ENCODE measurements at regions not wholly inside any gene's neighbourhood (a gene's known extent, or its start where the extent isn't known, plus 50 kb on each side); places are given as distances from the start of the nearest gene placed in this dataset.
A peak's percentile ranks its signal among the peaks of the same experiment; 100 is the strongest.

DNA sequence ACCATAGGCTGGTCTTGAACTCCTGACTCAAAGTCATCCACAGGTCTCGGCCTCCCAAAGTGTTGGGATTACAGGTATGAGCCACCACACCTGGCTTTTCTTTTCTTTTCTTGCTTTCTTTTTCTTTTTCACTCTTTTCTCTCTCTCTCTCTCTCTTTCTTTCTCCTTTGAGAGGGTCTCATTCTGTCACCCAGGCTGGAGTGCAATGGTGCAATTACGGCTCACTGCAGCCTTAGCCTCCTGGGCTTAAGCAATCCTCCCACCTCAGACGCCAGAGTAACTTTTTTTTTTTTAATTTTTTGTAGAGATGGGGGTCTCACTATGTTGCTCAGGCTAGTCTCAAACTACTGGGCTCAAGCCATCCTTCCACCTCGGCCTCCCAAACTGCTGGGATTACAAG lies 133.1 kb upstream of the UBE2E1 start:
- no peaks in the 10 kb centered on the region for H3K36me3 ChIP-seq (replicated peaks)
- H3K4me3 ChIP-seq (ENCODE audit: low read depth, low read length): no peak overlapping the region
- H3K27me3 ChIP-seq (replicated peaks): no peaks in the 10 kb centered on the region
- H3K27ac ChIP-seq: no peak overlapping the region
- no peak for DNase-seq
- no peak for TF ChIP-seq CTCF (IDR thresholded peaks at IDR 0.05; ENCODE audit: low read depth, low read length, missing control alignments)
- in situ Hi-C loops (cut with HindIII; ENCODE audit: low pct_ligation_motif_present, low sequenced_read_pairs): no loop called here

DNA sequence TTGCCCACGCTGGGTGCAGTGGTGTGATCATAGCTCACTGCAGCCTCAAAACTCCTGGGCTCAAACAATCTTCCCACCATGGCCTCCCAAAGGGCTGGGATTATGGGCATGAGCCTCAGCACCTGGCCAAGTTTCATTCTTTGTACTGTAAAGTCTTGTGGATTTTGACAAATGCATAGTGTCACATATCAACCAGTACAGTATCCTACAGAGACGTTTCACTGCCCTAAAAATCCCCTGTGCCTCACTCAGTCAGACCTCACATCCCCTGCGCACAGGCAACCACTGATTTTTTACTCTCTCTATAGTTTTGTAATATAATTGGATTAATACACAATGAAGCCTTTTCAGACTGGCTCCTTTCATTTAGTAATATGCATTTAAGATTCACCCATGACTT lies 130.7 kb upstream of the UBE2E1 start:
- H3K27ac ChIP-seq: no peak overlapping the region
- H3K27me3 ChIP-seq (replicated peaks): no peaks in the 10 kb centered on the region
- no peak overlapping the region for H3K4me3 ChIP-seq (ENCODE audit: low read depth, low read length)
- in situ Hi-C loops (cut with HindIII; ENCODE audit: low pct_ligation_motif_present, low sequenced_read_pairs): no loop called here
- DNase-seq: no peak
- no peaks in the 10 kb centered on the region for H3K36me3 ChIP-seq (replicated peaks)
- TF ChIP-seq CTCF (IDR thresholded peaks at IDR 0.05; ENCODE audit: low read depth, low read length, missing control alignments): no peak

DNA sequence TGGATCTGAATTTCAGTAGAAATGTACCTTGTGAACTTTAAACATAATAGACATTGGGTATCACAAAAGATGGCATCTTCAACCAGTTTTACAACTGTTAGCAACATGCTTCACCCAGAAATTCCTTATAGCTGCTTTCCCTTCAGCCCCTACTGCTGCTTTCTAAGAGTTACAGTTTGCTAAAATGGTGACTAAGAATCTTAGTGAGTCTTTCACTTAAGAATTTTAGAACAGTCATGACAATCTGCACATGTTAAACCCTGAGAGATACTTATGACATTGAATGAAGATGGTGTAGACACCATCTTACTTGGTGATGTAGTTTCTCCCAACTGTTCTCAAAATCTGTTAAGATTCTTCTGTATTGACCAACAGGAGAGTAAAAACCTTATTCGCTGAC lies 129.7 kb upstream of the UBE2E1 start:
- in situ Hi-C loops (cut with HindIII; ENCODE audit: low pct_ligation_motif_present, low sequenced_read_pairs): no loop called here

DNA sequence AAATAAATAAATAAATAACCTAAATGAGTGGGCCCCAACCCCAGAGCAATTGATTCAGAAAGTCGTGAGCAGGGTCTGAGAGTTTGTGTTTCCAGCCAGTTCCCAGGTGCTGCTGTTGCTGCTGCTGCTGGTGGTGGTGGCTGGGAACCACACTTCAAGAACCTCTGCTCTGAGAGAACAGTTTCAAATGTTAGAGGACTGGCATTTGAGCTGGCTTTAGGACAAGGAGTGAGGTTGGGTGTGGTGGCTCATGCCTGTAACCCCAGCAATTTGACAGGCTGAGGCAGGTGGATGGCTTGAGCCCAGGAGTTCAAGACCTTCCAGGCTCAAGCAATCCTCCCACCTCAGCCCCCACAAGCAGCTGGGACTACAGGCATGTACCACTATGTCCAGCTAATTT lies 123.1 kb upstream of the UBE2E1 start:
- Histone ChIP-seq H3K36me3 (replicated peaks) (no peaks in the 10 kb centered on the region), H3K27me3 (replicated peaks) (no peaks in the 10 kb centered on the region), H3K27ac (no peak overlapping the region), H3K4me3 (ENCODE audit: low read depth, low read length) (no peak overlapping the region)
- TF ChIP-seq CTCF (IDR thresholded peaks at IDR 0.05; ENCODE audit: low read depth, low read length, missing control alignments): no peak
- in situ Hi-C loops (cut with HindIII; ENCODE audit: low pct_ligation_motif_present, low sequenced_read_pairs): no loop called here
- DNase-seq: no peak

More for the DNA sequence above, 129.7 kb upstream of the UBE2E1 start:
- DNase-seq: no peak
- Histone ChIP-seq H3K36me3 (replicated peaks) (no peaks in the 10 kb centered on the region), H3K27me3 (replicated peaks) (no peaks in the 10 kb centered on the region), H3K4me3 (ENCODE audit: low read depth, low read length) (no peak overlapping the region), H3K27ac (no peak overlapping the region)
- TF ChIP-seq CTCF (IDR thresholded peaks at IDR 0.05; ENCODE audit: low read depth, low read length, missing control alignments): no peak

- in situ Hi-C loops (cut with HindIII; ENCODE audit: low pct_ligation_motif_present, low sequenced_read_pairs): no loop called here
- Histone ChIP-seq H3K4me3 (ENCODE audit: low read depth, low read length) (no peak overlapping the region), H3K27ac (peak overlapping the region; percentile 65), H3K27me3 (replicated peaks) (no peaks in the 10 kb centered on the region), H3K36me3 (replicated peaks) (no peaks in the 10 kb centered on the region)
- DNase-seq: peak; percentile 99
- no peak for TF ChIP-seq CTCF (IDR thresholded peaks at IDR 0.05; ENCODE audit: low read depth, low read length, missing control alignments)
Observed at GRCh38 chr3:23685541-23686258, 120.1 kb upstream of the UBE2E1 start.

- Histone ChIP-seq H3K36me3 (replicated peaks) (no peaks in the 10 kb centered on the region), H3K27me3 (replicated peaks) (no peaks in the 10 kb centered on the region), H3K4me3 (ENCODE audit: low read depth, low read length) (no peak overlapping the region), H3K27ac (no peak overlapping the region)
- no peak for DNase-seq
- in situ Hi-C loops (cut with HindIII; ENCODE audit: low pct_ligation_motif_present, low sequenced_read_pairs): no loop called here
- no peak for TF ChIP-seq CTCF (IDR thresholded peaks at IDR 0.05; ENCODE audit: low read depth, low read length, missing control alignments)
Observed at GRCh38 chr3:23686519-23686918, 119.2 kb upstream of the UBE2E1 start.

All from brain microvascular endothelial cell (primary cell).